Subcutaneous abdominal adipose tissue (tissue), 5 donors: ENCODE measurements at regions not wholly inside any gene's neighbourhood (a gene's known extent, or its start where the extent isn't known, plus 50 kb on each side); places are given as distances from the start of the nearest gene placed in this dataset.

Experiments used
- H3K27ac ChIP-seq: one replicate; pipeline ENCODE4 v1.7.0; 2013; ENCODE audit warnings: low read depth, mild to moderate bottlenecking, inconsistent platforms, low read length, moderate library complexity
- H3K27me3 ChIP-seq, 5 donors: one replicate each; pipeline ENCODE4 v1.7.0; 2013; ENCODE audit warnings: low read length in 5 of 5, inconsistent platforms in 1 of 5; ENCODE audit not compliant: control insufficient read depth in 5 of 5, insufficient read depth in 4 of 5
- H3K36me3 ChIP-seq, 5 donors: one replicate each; pipeline ENCODE4 v1.7.0; 2013; ENCODE audit warnings: low read length in 5 of 5; ENCODE audit not compliant: control insufficient read depth in 5 of 5, insufficient read depth in 5 of 5
- H3K4me1 ChIP-seq, 5 donors: one replicate each; pipeline ENCODE4 v1.7.0; 2013; ENCODE audit warnings: low read length in 5 of 5, mild to moderate bottlenecking in 3 of 5, moderate library complexity in 1 of 5; ENCODE audit not compliant: control insufficient read depth in 5 of 5, insufficient read depth in 5 of 5
- H3K4me3 ChIP-seq, 5 donors: one replicate each; pipeline ENCODE4 v1.7.0; 2013; ENCODE audit warnings: low read length in 5 of 5, low read depth in 1 of 5
- H3K9ac ChIP-seq, 5 donors: one replicate each; pipeline ENCODE4 v1.7.0; 2013; ENCODE audit warnings: low read length in 5 of 5, mild to moderate bottlenecking in 4 of 5, moderate library complexity in 3 of 5
- H3K9me3 ChIP-seq, 5 donors: one replicate each; pipeline ENCODE4 v1.7.0; 2013; ENCODE audit warnings: low read length in 5 of 5; ENCODE audit not compliant: control insufficient read depth in 5 of 5
- donor health status: healthy.
- donor health status: healthy.
- donor health status: healthy.
- donor health status: healthy.
- donor health status: healthy.

- Histone ChIP-seq H3K36me3 (no peaks in the 10 kb centered on the region), H3K9ac (no peak overlapping the region), H3K27me3 (no peaks in the 10 kb centered on the region), H3K27ac (no peak overlapping the region), H3K4me3 (no peak overlapping the region), H3K9me3 (no peaks in the 10 kb centered on the region), H3K4me1 (no peaks in the 10 kb centered on the region)
Observed at GRCh38 chr4:106647451-106647850, 278.9 kb upstream of the GIMD1 start.

- H3K4me3 ChIP-seq = no peak overlapping the region
- no peaks in the 10 kb centered on the region for H3K9me3 ChIP-seq
- no peaks in the 10 kb centered on the region for H3K36me3 ChIP-seq
- H3K9ac ChIP-seq = no peak overlapping the region
- no peak overlapping the region for H3K27ac ChIP-seq
- H3K4me1 ChIP-seq = peaks cover 0 to 5% (median 0%) of the 10 kb centered on the region in 5 donors
- no peaks in the 10 kb centered on the region for H3K27me3 ChIP-seq
Observed at GRCh38 chr4:106629268-106629625, 260.7 kb upstream of the GIMD1 start.

GRCh38 chr4:106628586-106629267, 260.1 kb upstream of the GIMD1 start:
- Histone ChIP-seq H3K9me3 (no peaks in the 10 kb centered on the region), H3K9ac (no peak overlapping the region), H3K36me3 (no peaks in the 10 kb centered on the region), H3K27ac (no peak overlapping the region), H3K4me3 (no peak overlapping the region), H3K27me3 (no peaks in the 10 kb centered on the region), H3K4me1 (peaks cover 0 to 5% (median 0%) of the 10 kb centered on the region in 5 donors)

GRCh38 chr4:106627051-106627450, 258.5 kb upstream of the GIMD1 start:
- Histone ChIP-seq H3K27ac (no peak overlapping the region), H3K4me3 (no peak overlapping the region), H3K9ac (no peak overlapping the region), H3K27me3 (no peaks in the 10 kb centered on the region), H3K36me3 (no peaks in the 10 kb centered on the region), H3K4me1 (peaks cover 0 to 5% (median 0%) of the 10 kb centered on the region in 5 donors), H3K9me3 (no peaks in the 10 kb centered on the region)

GRCh38 chr4:106624671-106625070, 256.1 kb upstream of the GIMD1 start:
- Histone ChIP-seq H3K27me3 (no peaks in the 10 kb centered on the region), H3K4me1 (peaks cover 0 to 5% (median 0%) of the 10 kb centered on the region in 5 donors), H3K9ac (no peak overlapping the region), H3K36me3 (no peaks in the 10 kb centered on the region), H3K27ac (no peak overlapping the region), H3K4me3 (no peak overlapping the region), H3K9me3 (no peaks in the 10 kb centered on the region)

- Histone ChIP-seq H3K27ac (no peak overlapping the region), H3K9ac (no peak overlapping the region), H3K27me3 (no peaks in the 10 kb centered on the region), H3K4me3 (no peak overlapping the region), H3K9me3 (no peaks in the 10 kb centered on the region), H3K4me1 (no peaks in the 10 kb centered on the region), H3K36me3 (no peaks in the 10 kb centered on the region)
Observed at GRCh38 chr4:106618956-106619355, 250.4 kb upstream of the GIMD1 start.

- no peaks in the 10 kb centered on the region for H3K36me3 ChIP-seq
- H3K9me3 ChIP-seq = no peaks in the 10 kb centered on the region
- H3K4me3 ChIP-seq = no peak overlapping the region
- H3K27me3 ChIP-seq = no peaks in the 10 kb centered on the region
- H3K9ac ChIP-seq = no peak overlapping the region
- no peaks in the 10 kb centered on the region for H3K4me1 ChIP-seq
- no peak overlapping the region for H3K27ac ChIP-seq
Observed at GRCh38 chr4:106615961-106616360, 247.4 kb upstream of the GIMD1 start.

GRCh38 chr4:106615410-106615945, 246.9 kb upstream of the GIMD1 start:
- no peaks in the 10 kb centered on the region for H3K27me3 ChIP-seq
- no peaks in the 10 kb centered on the region for H3K4me1 ChIP-seq
- no peaks in the 10 kb centered on the region for H3K36me3 ChIP-seq
- no peaks in the 10 kb centered on the region for H3K9me3 ChIP-seq
- H3K9ac ChIP-seq = no peak overlapping the region
- no peak overlapping the region for H3K4me3 ChIP-seq
- no peak overlapping the region for H3K27ac ChIP-seq

- no peak overlapping the region for H3K9ac ChIP-seq
- H3K4me1 ChIP-seq = no peaks in the 10 kb centered on the region
- no peak overlapping the region for H3K27ac ChIP-seq
- no peaks in the 10 kb centered on the region for H3K36me3 ChIP-seq
- no peaks in the 10 kb centered on the region for H3K9me3 ChIP-seq
- H3K4me3 ChIP-seq = no peak overlapping the region
- no peaks in the 10 kb centered on the region for H3K27me3 ChIP-seq
Observed at GRCh38 chr4:106614441-106614840, 245.9 kb upstream of the GIMD1 start.

- H3K4me1 ChIP-seq = peaks cover 0 to 5% (median 0%) of the 10 kb centered on the region in 5 donors
- H3K9ac ChIP-seq = no peak overlapping the region
- H3K4me3 ChIP-seq = no peak overlapping the region
- no peaks in the 10 kb centered on the region for H3K36me3 ChIP-seq
- H3K9me3 ChIP-seq = no peaks in the 10 kb centered on the region
- H3K27me3 ChIP-seq = no peaks in the 10 kb centered on the region
- no peak overlapping the region for H3K27ac ChIP-seq
Observed at GRCh38 chr4:106609917-106610316, 241.3 kb upstream of the GIMD1 start.
